Heart left ventricle (tissue), 16 donors: ENCODE measurements at regions not wholly inside any gene's neighbourhood (a gene's known extent, or its start where the extent isn't known, plus 50 kb on each side); places are given as distances from the start of the nearest gene placed in this dataset.

ENCODE experiments used
- ATAC-seq, 4 donors: fragments of 200-7000 bp; cut with Tn5 transposase; one replicate each; pipeline ENCODE4 v1.9.1; 2020 to 2022; ENCODE audit warnings: moderate library complexity in 4 of 4, mild to moderate bottlenecking in 3 of 4, moderate number of reproducible peaks in 1 of 4
- DNase-seq, 5 donors: peaks; one replicate each; pipeline ENCODE4 v3.0.0-alpha.2; 2020
- H3K27ac ChIP-seq, 12 donors: fragments of 200-600 bp; sonication (generic) in 4 of 12; one replicate each; pipeline versions ENCODE4 v1.5.0 to v1.8.0; 2016 to 2022; ENCODE audit warnings: mild to moderate bottlenecking in 2 of 12
- H3K27me3 ChIP-seq, 9 donors: fragments of 200-600 bp; sonication (generic) in 2 of 9; one replicate each; pipeline versions ENCODE4 v1.5.1 to v1.8.0; 2016 to 2022; ENCODE audit warnings: mild to moderate bottlenecking in 3 of 9
- H3K36me3 ChIP-seq, 9 donors: fragments of 200-600 bp; sonication (generic) in 2 of 9; one replicate each; pipeline versions ENCODE4 v1.5.0 to v1.8.0; 2018 to 2022; ENCODE audit warnings: mild to moderate bottlenecking in 2 of 9
- H3K4me1 ChIP-seq, 12 donors: fragments of 200-600 bp; sonication (generic) in 4 of 12; one replicate each; pipeline versions ENCODE4 v1.5.0 to v1.8.0; 2016 to 2022; ENCODE audit warnings: mild to moderate bottlenecking in 3 of 12
- H3K4me3 ChIP-seq, 12 donors: fragments of 200-600 bp; sonication (generic) in 4 of 12; one replicate each; pipeline versions ENCODE4 v1.5.0 to v1.8.0; 2017 to 2022; ENCODE audit warnings: mild to moderate bottlenecking in 9 of 12, moderate library complexity in 4 of 12
- H3K9me3 ChIP-seq, 12 donors: fragments of 200-600 bp; sonication (generic) in 4 of 12; one replicate each; pipeline versions ENCODE4 v1.5.0 to v1.8.0; 2016 to 2022; ENCODE audit warnings: mild to moderate bottlenecking in 1 of 12
- POLR2A ChIP-seq, 2 donors: fragments of 450-650 bp; IDR thresholded peaks; one replicate each; pipeline ENCODE4 v1.6.1; 2017; ENCODE audit warnings: antibody characterized with exemption in 2 of 2, mild to moderate bottlenecking in 2 of 2, moderate library complexity in 2 of 2
- WGBS, 4 donors: extraction: QIAGEN DNeasy Blood & Tissue Kit in 2 of 4; methylation state at CpG; one replicate each; pipeline versions ENCODE4 v1.1.5 to v1.1.7; 2013 to 2018; 5-methylcytosine and 5-hydroxymethylcytosine counted together
- intact Hi-C, 10 donors: fragments of 100-400 bp; cut with DNase I; formaldehyde crosslinking; loops; one replicate each; pipeline versions ENCODE4 v1.11.1 to v1.14.2; 2022
- TF ChIP-seq, protein P1 (sequence below), 12 donors: fragments of 200-600 bp; sonication (generic) in 4 of 12; IDR thresholded peaks; one replicate each; pipeline versions ENCODE4 v1.5.0 to v1.8.0; 2018 to 2022; ENCODE audit warnings: antibody characterized with exemption in 12 of 12, mild to moderate bottlenecking in 5 of 12
- donor health status: ischemic (EF 13 %, LVEDD 7.1; RV severe dilation, severe dysfunction).
- donor health status: healthy with polysubstance abuse.
- donor health status: DM: no; HTN: yes; CAD: no.
- donor health status: DM: no; HTN: no; CAD: no.
- donor health status: ischemic (EF 25% LVEDD 6.9; RV normal size, moderate dysfunction).
- donor health status: ischemic (EF 25% LVEDD 5.7; RV mildly dilated, moderate dysfunction).
- donor health status: healthy.
- donor health status: DM: yes; HTN: yes; CAD: no.
- donor health status: ischemic (EF 35%, LVEDD 5.7; RV mildly dilated, moderate dysfunction).
- donor health status: nonischemic (EF 11% LVEDD 7.7; RV severe dilation, severe dysfunction).
- donor health status: DM: yes; HTN: yes; CAD: no.
- donor health status: PGD.
- donor health status: ischemic (EF 29% LVEDD 5.4; RV normal size, mild dysfunction).
- donor health status: nonischemic (EF 23%, LVEDD 6.1; RV moderate dilation, normal function).

DNA sequence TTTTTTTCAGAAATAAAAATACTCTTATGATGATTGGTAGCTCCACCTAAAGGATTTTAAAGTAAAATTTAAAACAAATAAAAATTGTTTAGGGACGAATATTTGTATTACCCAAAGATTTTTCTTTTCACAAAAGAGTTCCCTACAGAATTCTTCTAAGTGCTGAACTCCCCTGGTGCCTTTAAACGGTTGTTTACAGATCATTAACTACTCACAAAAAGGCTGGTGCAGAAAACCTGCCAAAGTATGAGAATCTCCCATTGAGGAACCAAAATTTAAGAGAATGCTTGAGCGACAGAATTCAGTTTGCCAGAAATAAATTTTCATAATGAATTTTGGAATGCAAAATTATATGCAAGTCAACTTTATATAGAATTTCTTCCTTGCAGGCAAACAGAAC, 497.8 kb upstream of the NR2F2 start:
- 77 to 86% (median 79%) methylated on average over 3 of the region's 3 CpGs for WGBS, 4 donors
- no peak for TF ChIP-seq POLR2A (IDR thresholded peaks at IDR 0.05)
- TF ChIP-seq, protein P1, sequence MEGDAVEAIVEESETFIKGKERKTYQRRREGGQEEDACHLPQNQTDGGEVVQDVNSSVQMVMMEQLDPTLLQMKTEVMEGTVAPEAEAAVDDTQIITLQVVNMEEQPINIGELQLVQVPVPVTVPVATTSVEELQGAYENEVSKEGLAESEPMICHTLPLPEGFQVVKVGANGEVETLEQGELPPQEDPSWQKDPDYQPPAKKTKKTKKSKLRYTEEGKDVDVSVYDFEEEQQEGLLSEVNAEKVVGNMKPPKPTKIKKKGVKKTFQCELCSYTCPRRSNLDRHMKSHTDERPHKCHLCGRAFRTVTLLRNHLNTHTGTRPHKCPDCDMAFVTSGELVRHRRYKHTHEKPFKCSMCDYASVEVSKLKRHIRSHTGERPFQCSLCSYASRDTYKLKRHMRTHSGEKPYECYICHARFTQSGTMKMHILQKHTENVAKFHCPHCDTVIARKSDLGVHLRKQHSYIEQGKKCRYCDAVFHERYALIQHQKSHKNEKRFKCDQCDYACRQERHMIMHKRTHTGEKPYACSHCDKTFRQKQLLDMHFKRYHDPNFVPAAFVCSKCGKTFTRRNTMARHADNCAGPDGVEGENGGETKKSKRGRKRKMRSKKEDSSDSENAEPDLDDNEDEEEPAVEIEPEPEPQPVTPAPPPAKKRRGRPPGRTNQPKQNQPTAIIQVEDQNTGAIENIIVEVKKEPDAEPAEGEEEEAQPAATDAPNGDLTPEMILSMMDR (IDR thresholded peaks at IDR 0.05): no peak
- Histone ChIP-seq H3K36me3 (no peaks in the 10 kb centered on the region), H3K4me3 (no peak overlapping the region), H3K9me3 (no peaks in the 10 kb centered on the region), H3K4me1 (no peaks in the 10 kb centered on the region), H3K27ac (no peak overlapping the region), H3K27me3 (no peaks in the 10 kb centered on the region)
- DNase-seq (no peak), ATAC-seq (no peak)
- intact Hi-C loops: no loop called here

DNA sequence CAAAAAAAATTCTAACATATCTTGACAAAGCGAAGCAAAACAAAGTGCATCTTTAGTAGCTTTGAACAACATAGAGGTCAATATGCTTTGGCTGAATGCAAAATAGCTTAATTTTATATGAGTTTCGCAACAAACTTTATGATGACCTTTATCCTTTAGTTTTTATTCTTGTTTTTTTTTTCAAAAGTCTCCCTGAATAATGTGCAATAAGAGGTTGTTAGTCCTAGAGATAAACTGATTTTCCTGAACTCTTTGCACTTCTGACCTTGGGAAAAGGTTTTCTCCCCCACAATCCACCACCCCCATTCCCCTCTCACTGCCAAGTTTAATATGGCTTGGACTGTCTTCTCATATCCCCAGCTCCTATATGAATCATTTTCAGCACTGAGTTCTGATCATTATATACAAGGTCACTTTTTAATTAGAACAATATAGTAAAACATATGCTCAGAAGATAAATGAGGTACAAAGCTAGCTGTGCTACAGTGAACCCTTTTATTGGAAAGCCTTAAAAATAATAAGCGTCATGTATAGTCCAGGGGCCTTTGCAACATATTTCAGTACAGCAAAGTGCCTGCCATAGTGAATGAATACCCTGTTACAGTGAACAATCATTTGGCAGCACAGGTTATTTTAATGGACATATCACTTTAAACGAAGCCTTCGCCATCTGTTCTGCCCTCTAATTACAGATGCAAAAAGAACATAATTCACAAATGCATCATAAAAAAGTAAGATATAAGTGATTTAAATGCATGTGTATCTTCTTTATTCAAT, 496.3 kb upstream of the NR2F2 start:
- TF ChIP-seq POLR2A (IDR thresholded peaks at IDR 0.05): no peak
- TF ChIP-seq, protein P1 (IDR thresholded peaks at IDR 0.05): no peak
- DNase-seq (no peak), ATAC-seq (no peak)
- intact Hi-C loops: no loop called here
- Histone ChIP-seq H3K9me3 (no peaks in the 10 kb centered on the region), H3K27ac (no peak overlapping the region), H3K36me3 (no peaks in the 10 kb centered on the region), H3K4me3 (no peak overlapping the region), H3K27me3 (no peaks in the 10 kb centered on the region), H3K4me1 (peaks cover 0 to 6% (median 0%) of the 10 kb centered on the region in 12 donors)
- 96 to 98% (median 96%) methylated on average over 5 of the region's 5 CpGs for WGBS, 4 donors

- Histone ChIP-seq H3K4me3 (no peak overlapping the region), H3K9me3 (no peaks in the 10 kb centered on the region), H3K4me1 (peaks cover 0 to 19% (median 2%) of the 10 kb centered on the region in 12 donors), H3K36me3 (no peaks in the 10 kb centered on the region), H3K27me3 (no peaks in the 10 kb centered on the region), H3K27ac (no peak overlapping the region)
- ATAC-seq: no peak
- TF ChIP-seq, protein P1 (IDR thresholded peaks at IDR 0.05): no peak
- TF ChIP-seq POLR2A (IDR thresholded peaks at IDR 0.05): no peak
- intact Hi-C loops: no loop called here
- WGBS, 4 donors: 36 to 93% (median 88%) methylated on average over 1 of the region's 1 CpG
- DNase-seq: no peak
These were observed 494.0 kb upstream of the NR2F2 start for GRCh38 chr15:95836536-95836935.

DNA sequence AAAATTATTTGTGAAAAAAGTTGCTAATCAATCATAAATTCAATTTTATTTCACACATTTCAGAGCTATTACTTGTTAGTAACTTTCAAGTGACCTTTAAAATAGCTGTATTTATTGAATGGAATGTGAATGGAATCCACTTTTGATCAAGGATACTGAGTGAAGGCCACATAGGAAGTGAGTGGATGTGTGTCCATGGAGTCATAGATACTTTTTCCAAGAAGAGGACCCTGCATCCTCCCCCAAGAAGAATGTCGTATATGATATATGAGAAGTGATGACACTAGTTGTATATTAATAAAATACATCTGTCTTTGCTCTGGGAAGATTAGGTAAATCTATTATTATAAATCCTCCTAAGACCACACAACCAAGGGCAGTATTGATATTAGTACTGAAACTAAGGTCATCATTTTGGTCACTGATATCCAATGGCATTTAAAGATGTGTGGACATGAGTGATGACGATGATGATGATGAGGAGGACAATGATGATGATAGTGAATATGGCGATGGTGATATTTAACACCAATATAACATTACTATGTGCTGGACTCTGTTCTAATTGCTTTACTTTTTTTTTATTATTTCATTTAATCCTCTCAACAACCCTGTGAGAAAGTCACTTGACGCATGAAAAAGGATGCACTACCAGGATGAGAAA, 493.0 kb upstream of the NR2F2 start:
- 95 to 97% (median 96%) methylated on average over 4 of the region's 4 CpGs for WGBS, 4 donors
- Histone ChIP-seq H3K27me3 (no peaks in the 10 kb centered on the region), H3K9me3 (no peaks in the 10 kb centered on the region), H3K4me1 (peaks cover 0 to 19% (median 2%) of the 10 kb centered on the region in 12 donors), H3K27ac (no peak overlapping the region), H3K36me3 (no peaks in the 10 kb centered on the region), H3K4me3 (no peak overlapping the region)
- DNase-seq (no peak), ATAC-seq (no peak)
- TF ChIP-seq, protein P1 (IDR thresholded peaks at IDR 0.05): no peak
- intact Hi-C loops: no loop called here
